Activated CD8-positive, alpha-beta T cell treated with anti-CD3 and anti-CD28 coated beads for 36 hours (primary cell): ENCODE measurements at regions not wholly inside any gene's neighbourhood (a gene's known extent, or its start where the extent isn't known, plus 50 kb on each side); places are given as distances from the start of the nearest gene placed in this dataset.

Experiments
- ATAC-seq: fragments of 200-7000 bp; cut with Tn5 transposase; one replicate; pipeline ENCODE4 v1.10.0; 2021; ENCODE audit warnings: mild to moderate bottlenecking, moderate library complexity
- CTCF ChIA-PET: fragments of 350-600 bp; sonication (Branson Sonifier 250); formaldehyde crosslinking; loops from one replicate; lab custom pipeline; 2021; ENCODE audit warnings: antibody characterized with exemption; lab: Charles Lee
- POLR2A ChIA-PET: fragments of 350-600 bp; sonication (Branson Sonifier 250); formaldehyde crosslinking; loops from one replicate; lab custom pipeline; 2021; ENCODE audit warnings: antibody characterized with exemption; lab: Charles Lee
- DNase-seq: peaks from one replicate; pipeline ENCODE4 v3.0.0-alpha.2; 2020
- H3K27ac Mint-ChIP-seq: one replicate; pipeline ENCODE4 v1.8.0; 2021; ENCODE audit warnings: mild to moderate bottlenecking, mixed read lengths
- H3K27me3 Mint-ChIP-seq: one replicate; pipeline ENCODE4 v1.8.0; 2021; ENCODE audit warnings: mixed read lengths
- H3K36me3 Mint-ChIP-seq: one replicate; pipeline ENCODE4 v1.8.0; 2021; ENCODE audit warnings: low read depth, mixed read lengths
- H3K4me1 Mint-ChIP-seq: one replicate; pipeline ENCODE4 v1.8.0; 2021; ENCODE audit warnings: low read depth, mixed read lengths
- H3K4me3 Mint-ChIP-seq: one replicate; pipeline ENCODE4 v1.8.0; 2021; ENCODE audit warnings: mild to moderate bottlenecking, moderate library complexity, mixed read lengths
- H3K9me3 Mint-ChIP-seq: one replicate; pipeline ENCODE4 v1.8.0; 2021; ENCODE audit warnings: mixed read lengths
- CTCF ChIP-seq: fragments of 200-600 bp; IDR thresholded peaks from one replicate; pipeline ENCODE4 v1.8.0; 2022; ENCODE audit warnings: antibody characterized with exemption, mild to moderate bottlenecking
- intact Hi-C: fragments of 100-400 bp; cut with micrococcal nuclease; formaldehyde crosslinking; loops from one replicate; pipeline ENCODE4 v1.10.0; 2022

- no peaks in the 10 kb centered on the region for H3K9me3 Mint-ChIP-seq
- H3K36me3 Mint-ChIP-seq = peaks cover 1% of the 10 kb centered on the region
- H3K4me3 Mint-ChIP-seq = no peak overlapping the region
- no peak for TF ChIP-seq CTCF
- CTCF ChIA-PET = no interaction called here
- no peak for ATAC-seq
- POLR2A ChIA-PET = no interaction called here
- peaks cover 9% of the 10 kb centered on the region for H3K27me3 Mint-ChIP-seq
- H3K4me1 Mint-ChIP-seq = no peaks in the 10 kb centered on the region
- no peak overlapping the region for H3K27ac Mint-ChIP-seq
- DNase-seq = no peak
- intact Hi-C loops = no loop called here
Observed at GRCh38 chr2:128458505-128458904, 139.8 kb upstream of the HS6ST1 start.

GRCh38 chr2:128464456-128464855 lies 145.8 kb upstream of the HS6ST1 start:
- ATAC-seq = no peak
- no peak overlapping the region for H3K4me3 Mint-ChIP-seq
- peaks cover 17% of the 10 kb centered on the region for H3K9me3 Mint-ChIP-seq
- H3K27ac Mint-ChIP-seq = no peak overlapping the region
- no peak for DNase-seq
- no peaks in the 10 kb centered on the region for H3K4me1 Mint-ChIP-seq
- H3K27me3 Mint-ChIP-seq = no peaks in the 10 kb centered on the region
- H3K36me3 Mint-ChIP-seq = peaks cover 5% of the 10 kb centered on the region
- intact Hi-C loops = no loop called here
- TF ChIP-seq CTCF = no peak
- ChIA-PET CTCF (no interaction called here), POLR2A (no interaction called here)

- peaks cover 26% of the 10 kb centered on the region for H3K9me3 Mint-ChIP-seq
- ATAC-seq = no peak
- POLR2A ChIA-PET = interaction anchor here (0.9 kb wide), 1 partner anchor 13 kb away, joined by 3 read pairs; no protein-coding TSS in a partner anchor
- H3K36me3 Mint-ChIP-seq = peaks cover 11% of the 10 kb centered on the region
- no peaks in the 10 kb centered on the region for H3K4me1 Mint-ChIP-seq
- DNase-seq = no peak
- H3K4me3 Mint-ChIP-seq = no peak overlapping the region
- no peak for TF ChIP-seq CTCF
- CTCF ChIA-PET = no interaction called here
- intact Hi-C loops = no loop called here
- H3K27ac Mint-ChIP-seq = no peak overlapping the region
- peaks cover 2% of the 10 kb centered on the region for H3K27me3 Mint-ChIP-seq
Observed at GRCh38 chr2:128465246-128466170, 146.8 kb upstream of the HS6ST1 start.

GRCh38 chr2:128466376-128466775 lies 147.7 kb upstream of the HS6ST1 start:
- CTCF ChIA-PET = no interaction called here
- peaks cover 28% of the 10 kb centered on the region for H3K9me3 Mint-ChIP-seq
- H3K4me1 Mint-ChIP-seq = no peaks in the 10 kb centered on the region
- DNase-seq = no peak
- intact Hi-C loops = no loop called here
- H3K27me3 Mint-ChIP-seq = peaks cover 2% of the 10 kb centered on the region
- H3K36me3 Mint-ChIP-seq = peaks cover 14% of the 10 kb centered on the region
- TF ChIP-seq CTCF = no peak
- no peak for ATAC-seq
- POLR2A ChIA-PET = no interaction called here
- no peak overlapping the region for H3K27ac Mint-ChIP-seq
- H3K4me3 Mint-ChIP-seq = no peak overlapping the region

- no peak for TF ChIP-seq CTCF
- Mint-ChIP-seq H3K27me3 (peaks cover 2% of the 10 kb centered on the region), H3K36me3 (peaks cover 14% of the 10 kb centered on the region), H3K4me3 (no peak overlapping the region), H3K4me1 (no peaks in the 10 kb centered on the region), H3K27ac (no peak overlapping the region), H3K9me3 (peaks cover 28% of the 10 kb centered on the region)
- POLR2A ChIA-PET = no interaction called here
- no peak for DNase-seq
- intact Hi-C loops = no loop called here
- ATAC-seq = no peak
- CTCF ChIA-PET = no interaction called here
Observed at GRCh38 chr2:128466776-128467175, 148.1 kb upstream of the HS6ST1 start.
